ENCODE measurements at regions not wholly inside any gene's neighbourhood (a gene's known extent, or its start where the extent isn't known, plus 50 kb on each side); places are given as distances from the start of the nearest gene placed in this dataset.

GRCh38 chr6:105567140-105567539 lies 164.3 kb upstream of the PREP start:
- TF ChIP-seq, protein P1, sequence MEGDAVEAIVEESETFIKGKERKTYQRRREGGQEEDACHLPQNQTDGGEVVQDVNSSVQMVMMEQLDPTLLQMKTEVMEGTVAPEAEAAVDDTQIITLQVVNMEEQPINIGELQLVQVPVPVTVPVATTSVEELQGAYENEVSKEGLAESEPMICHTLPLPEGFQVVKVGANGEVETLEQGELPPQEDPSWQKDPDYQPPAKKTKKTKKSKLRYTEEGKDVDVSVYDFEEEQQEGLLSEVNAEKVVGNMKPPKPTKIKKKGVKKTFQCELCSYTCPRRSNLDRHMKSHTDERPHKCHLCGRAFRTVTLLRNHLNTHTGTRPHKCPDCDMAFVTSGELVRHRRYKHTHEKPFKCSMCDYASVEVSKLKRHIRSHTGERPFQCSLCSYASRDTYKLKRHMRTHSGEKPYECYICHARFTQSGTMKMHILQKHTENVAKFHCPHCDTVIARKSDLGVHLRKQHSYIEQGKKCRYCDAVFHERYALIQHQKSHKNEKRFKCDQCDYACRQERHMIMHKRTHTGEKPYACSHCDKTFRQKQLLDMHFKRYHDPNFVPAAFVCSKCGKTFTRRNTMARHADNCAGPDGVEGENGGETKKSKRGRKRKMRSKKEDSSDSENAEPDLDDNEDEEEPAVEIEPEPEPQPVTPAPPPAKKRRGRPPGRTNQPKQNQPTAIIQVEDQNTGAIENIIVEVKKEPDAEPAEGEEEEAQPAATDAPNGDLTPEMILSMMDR (conservative IDR thresholded peaks at IDR 0.05; ENCODE audit: low read depth in 2 of 2), result no peak
- TF ChIP-seq CREB1 (CRISPR knock-in tag; IDR thresholded peaks at IDR 0.05; ENCODE audit: low read depth), result no peak
- TF ChIP-seq EZH2 (IDR thresholded peaks at IDR 0.05; ENCODE audit: low read depth, unreplicated experiment), result no peak
- TF ChIP-seq, protein P2, sequence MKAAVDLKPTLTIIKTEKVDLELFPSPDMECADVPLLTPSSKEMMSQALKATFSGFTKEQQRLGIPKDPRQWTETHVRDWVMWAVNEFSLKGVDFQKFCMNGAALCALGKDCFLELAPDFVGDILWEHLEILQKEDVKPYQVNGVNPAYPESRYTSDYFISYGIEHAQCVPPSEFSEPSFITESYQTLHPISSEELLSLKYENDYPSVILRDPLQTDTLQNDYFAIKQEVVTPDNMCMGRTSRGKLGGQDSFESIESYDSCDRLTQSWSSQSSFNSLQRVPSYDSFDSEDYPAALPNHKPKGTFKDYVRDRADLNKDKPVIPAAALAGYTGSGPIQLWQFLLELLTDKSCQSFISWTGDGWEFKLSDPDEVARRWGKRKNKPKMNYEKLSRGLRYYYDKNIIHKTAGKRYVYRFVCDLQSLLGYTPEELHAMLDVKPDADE (IDR thresholded peaks at IDR 0.05), result no peak
- no peak for TF ChIP-seq JUNB (IDR thresholded peaks at IDR 0.05; ENCODE audit: unreplicated experiment)
- no peak for TF ChIP-seq ZNF114 (CRISPR knock-in tag; IDR thresholded peaks at IDR 0.05)
- no peak for TF ChIP-seq REST (IDR thresholded peaks at IDR 0.05; ENCODE audit: unreplicated experiment)
- TF ChIP-seq POLR2AphosphoS5 (IDR thresholded peaks at IDR 0.05; ENCODE audit: low read depth), result no peak
- TF ChIP-seq EZH2phosphoT487 (IDR thresholded peaks at IDR 0.05; ENCODE audit: unreplicated experiment), result no peak
- TF ChIP-seq STAT1 (IDR thresholded peaks at IDR 0.05; ENCODE audit: unreplicated experiment), result no peak
- TF ChIP-seq ZNF331 (CRISPR knock-in tag; IDR thresholded peaks at IDR 0.05; ENCODE audit: low read depth), result no peak
- no peak for TF ChIP-seq NANOG (IDR thresholded peaks at IDR 0.05; ENCODE audit: borderline replicate concordance)
